ENCODE measurements at regions not wholly inside any gene's neighbourhood (a gene's known extent, or its start where the extent isn't known, plus 50 kb on each side); places are given as distances from the start of the nearest gene placed in this dataset.
"Not testable (repeated sequence)": the region's sequence is repeated elsewhere in the genome, so short reads cannot be mapped to it uniquely, and the experiment has no call there.

- no peak for DNase-seq
Measured at GRCh38 chr6:167470836-167471547, 146.1 kb downstream of the TTLL2 start.

- no peak for DNase-seq
Measured at GRCh38 chr6:167471548-167471930, 146.7 kb downstream of the TTLL2 start.

GRCh38 chr6:167472148-167472547 is 147.3 kb downstream of the TTLL2 start:
- no peak for DNase-seq

- no peak for DNase-seq
Measured at GRCh38 chr6:167472880-167473279, 148.0 kb downstream of the TTLL2 start.

- no peak for DNase-seq
Measured at GRCh38 chr6:167474171-167474570, 149.3 kb downstream of the TTLL2 start.

- no peak for DNase-seq
Measured at GRCh38 chr6:167474725-167475124, 149.8 kb downstream of the TTLL2 start.

GRCh38 chr6:167475947-167476346 is 151.1 kb downstream of the TTLL2 start:
- DNase-seq = no peak

GRCh38 chr6:167476844-167477595 is 152.1 kb downstream of the TTLL2 start:
- DNase-seq = no peak

GRCh38 chr6:167477688-167478087 is 152.8 kb downstream of the TTLL2 start:
- no peak for DNase-seq

GRCh38 chr6:167479301-167479700 is 154.4 kb downstream of the TTLL2 start:
- DNase-seq = no peak

- DNase-seq = no peak
Measured at GRCh38 chr6:167479901-167480648, 155.2 kb downstream of the TTLL2 start.

- DNase-seq = no peak
Measured at GRCh38 chr6:167481307-167481926, 156.5 kb downstream of the TTLL2 start.

- not testable (repeated sequence) for DNase-seq
Measured at GRCh38 chr6:167482801-167483200, 157.9 kb downstream of the TTLL2 start.

- DNase-seq = no peak
Measured at GRCh38 chr6:167485186-167485978, 160.5 kb downstream of the TTLL2 start.

- no peak for DNase-seq
Measured at GRCh38 chr6:167487749-167488664, 163.1 kb downstream of the TTLL2 start.

GRCh38 chr6:167491438-167492099 is 166.7 kb downstream of the TTLL2 start:
- DNase-seq = no peak

GRCh38 chr6:167492100-167492449 is 167.2 kb downstream of the TTLL2 start:
- no peak for DNase-seq

- no peak for DNase-seq
Measured at GRCh38 chr6:167493310-167493709, 168.4 kb downstream of the TTLL2 start.

GRCh38 chr6:167493976-167494697 is 169.3 kb downstream of the TTLL2 start:
- no peak for DNase-seq
